Ascending aorta (tissue), 2 donors: ENCODE measurements at regions not wholly inside any gene's neighbourhood (a gene's known extent, or its start where the extent isn't known, plus 50 kb on each side); places are given as distances from the start of the nearest gene placed in this dataset.

Source experiments
- DNase-seq, 2 donors: peaks; one replicate each; pipeline ENCODE4 v3.0.0-alpha.2; 2019; ENCODE audit warnings: low spot score in 2 of 2
- H3K27ac ChIP-seq, 2 donors: fragments of 200-600 bp; sonication (generic); one replicate each; pipeline ENCODE4 v1.5.1; 2016 to 2017; ENCODE audit warnings: mild to moderate bottlenecking in 1 of 2
- H3K27me3 ChIP-seq: fragments of 200-600 bp; sonication (generic); one replicate; pipeline ENCODE4 v1.5.1; 2017
- H3K36me3 ChIP-seq, 2 donors: fragments of 200-600 bp; sonication (generic); one replicate each; pipeline ENCODE4 v1.5.1; 2016
- H3K4me1 ChIP-seq, 2 donors: fragments of 200-600 bp; sonication (generic); one replicate each; pipeline ENCODE4 v1.5.1; 2016 to 2017; ENCODE audit warnings: mild to moderate bottlenecking in 1 of 2
- H3K4me3 ChIP-seq, 2 donors: fragments of 200-600 bp; sonication (generic); one replicate each; pipeline ENCODE4 v1.5.1; 2016 to 2017; ENCODE audit warnings: mild to moderate bottlenecking in 1 of 2
- H3K9me3 ChIP-seq, 2 donors: fragments of 200-600 bp; sonication (generic); one replicate each; pipeline ENCODE4 v1.5.1; 2016
- CTCF ChIP-seq, 3 experiments: fragments of 200-600 bp in 2 of 3; fragments of 450-650 bp in 1 of 3; sonication (generic) in 2 of 3; IDR thresholded peaks; one replicate each; pipeline ENCODE4 v1.5.1; 2016 to 2019; ENCODE audit warnings: antibody characterized with exemption in 3 of 3, mild to moderate bottlenecking in 1 of 3, moderate library complexity in 1 of 3
- intact Hi-C: fragments of 100-400 bp; cut with DNase I; formaldehyde crosslinking; loops from one replicate; pipeline ENCODE4 v1.15.1; 2023

- no peak for DNase-seq
- H3K27ac ChIP-seq, result no peak overlapping the region
- TF ChIP-seq CTCF (IDR thresholded peaks at IDR 0.05), result no peak
- H3K9me3 ChIP-seq, result no peaks in the 10 kb centered on the region
- intact Hi-C loops, result no loop called here
- H3K4me1 ChIP-seq, result no peaks in the 10 kb centered on the region
- H3K4me3 ChIP-seq, result no peak overlapping the region
- no peaks in the 10 kb centered on the region for H3K27me3 ChIP-seq
- H3K36me3 ChIP-seq, result no peaks in the 10 kb centered on the region
Measured at GRCh38 chr12:91432755-91433154, 250.1 kb upstream of the DCN start.

- H3K9me3 ChIP-seq, result no peaks in the 10 kb centered on the region
- no peaks in the 10 kb centered on the region for H3K36me3 ChIP-seq
- H3K27ac ChIP-seq, result no peak overlapping the region
- H3K4me1 ChIP-seq, result no peaks in the 10 kb centered on the region
- no peaks in the 10 kb centered on the region for H3K27me3 ChIP-seq
- intact Hi-C loops, result no loop called here
- H3K4me3 ChIP-seq, result no peak overlapping the region
- DNase-seq, result no peak
- no peak for TF ChIP-seq CTCF (IDR thresholded peaks at IDR 0.05)
Measured at GRCh38 chr12:91432089-91432488, 249.5 kb upstream of the DCN start.

- H3K27ac ChIP-seq, result no peak overlapping the region
- no peaks in the 10 kb centered on the region for H3K36me3 ChIP-seq
- H3K4me1 ChIP-seq, result no peaks in the 10 kb centered on the region
- no peak overlapping the region for H3K4me3 ChIP-seq
- no peaks in the 10 kb centered on the region for H3K9me3 ChIP-seq
- H3K27me3 ChIP-seq, result no peaks in the 10 kb centered on the region
- TF ChIP-seq CTCF (IDR thresholded peaks at IDR 0.05), result no peak
- intact Hi-C loops, result no loop called here
- no peak for DNase-seq
Measured at GRCh38 chr12:91424506-91424905, 241.9 kb upstream of the DCN start.

- Histone ChIP-seq H3K9me3 (no peaks in the 10 kb centered on the region), H3K27ac (no peak overlapping the region), H3K27me3 (no peaks in the 10 kb centered on the region), H3K4me3 (no peak overlapping the region), H3K4me1 (no peaks in the 10 kb centered on the region), H3K36me3 (no peaks in the 10 kb centered on the region)
- intact Hi-C loops, result no loop called here
- no peak for DNase-seq
- TF ChIP-seq CTCF (IDR thresholded peaks at IDR 0.05), result no peak
Measured at GRCh38 chr12:91423693-91424050, 241.1 kb upstream of the DCN start.

GRCh38 chr12:91422811-91423692 lies 240.4 kb upstream of the DCN start:
- H3K4me3 ChIP-seq, result no peak overlapping the region
- TF ChIP-seq CTCF (IDR thresholded peaks at IDR 0.05), result no peak
- DNase-seq, result no peak
- intact Hi-C loops, result no loop called here
- H3K9me3 ChIP-seq, result no peaks in the 10 kb centered on the region
- H3K27me3 ChIP-seq, result no peaks in the 10 kb centered on the region
- no peaks in the 10 kb centered on the region for H3K4me1 ChIP-seq
- H3K27ac ChIP-seq, result no peak overlapping the region
- no peaks in the 10 kb centered on the region for H3K36me3 ChIP-seq
